Activated gamma-delta T cell (primary cell): ENCODE measurements at regions not wholly inside any gene's neighbourhood (a gene's known extent, or its start where the extent isn't known, plus 50 kb on each side); places are given as distances from the start of the nearest gene placed in this dataset.
"Not testable (repeated sequence)": the region's sequence is repeated elsewhere in the genome, so short reads cannot be mapped to it uniquely, and the experiment has no call there.

ENCODE experiments used
- DNase-seq: peaks from one replicate; lab custom pipeline; 2025; lab: John Stamatoyannopoulos, UW

DNA sequence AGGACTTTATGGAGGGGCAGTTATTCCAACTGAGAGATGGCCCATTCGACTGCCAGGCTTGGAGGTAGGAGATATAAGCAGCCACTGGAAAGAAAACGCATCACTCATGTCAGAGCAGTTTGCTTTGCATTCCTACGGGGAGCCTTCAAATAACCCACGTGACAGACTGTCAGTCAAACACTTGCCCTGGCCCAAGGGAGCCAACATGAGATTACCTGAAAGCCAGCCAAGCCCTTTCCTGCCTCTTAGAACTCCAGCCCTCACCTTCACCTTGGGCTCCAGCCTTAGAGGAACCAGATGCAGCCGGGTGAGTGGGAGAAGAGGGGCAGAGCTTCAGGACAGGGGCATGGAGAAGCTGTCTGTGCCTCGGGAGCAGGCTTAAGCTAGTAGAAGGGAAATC lies 95.3 kb upstream of the CXCL13 start:
- DNase-seq: no peak

GRCh38 chr4:77525538-77525937 lies 80.1 kb upstream of the CXCL13 start:
- no peak for DNase-seq

DNA sequence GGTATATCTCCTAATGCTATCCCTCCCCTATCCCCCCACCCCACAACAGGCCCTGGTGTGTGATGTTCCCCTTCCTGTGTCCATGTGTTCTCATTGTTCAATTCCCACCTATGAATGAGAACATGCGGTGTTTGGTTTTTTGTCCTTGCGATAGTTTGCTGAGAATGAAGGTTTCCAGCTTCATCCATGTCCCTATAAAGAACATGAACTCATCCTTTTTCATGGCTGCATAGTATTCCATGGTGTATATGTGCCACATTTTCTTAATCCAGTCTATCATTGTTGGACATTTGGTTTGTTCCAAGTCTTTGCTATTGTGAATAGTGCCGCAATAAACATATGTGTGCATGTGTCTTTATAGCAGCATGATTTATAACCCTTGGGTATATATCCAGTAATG lies 77.7 kb upstream of the CXCL13 start:
- not testable (repeated sequence) for DNase-seq

GRCh38 chr4:77538144-77538543 lies 67.5 kb upstream of the CXCL13 start:
- DNase-seq: no peak

DNA sequence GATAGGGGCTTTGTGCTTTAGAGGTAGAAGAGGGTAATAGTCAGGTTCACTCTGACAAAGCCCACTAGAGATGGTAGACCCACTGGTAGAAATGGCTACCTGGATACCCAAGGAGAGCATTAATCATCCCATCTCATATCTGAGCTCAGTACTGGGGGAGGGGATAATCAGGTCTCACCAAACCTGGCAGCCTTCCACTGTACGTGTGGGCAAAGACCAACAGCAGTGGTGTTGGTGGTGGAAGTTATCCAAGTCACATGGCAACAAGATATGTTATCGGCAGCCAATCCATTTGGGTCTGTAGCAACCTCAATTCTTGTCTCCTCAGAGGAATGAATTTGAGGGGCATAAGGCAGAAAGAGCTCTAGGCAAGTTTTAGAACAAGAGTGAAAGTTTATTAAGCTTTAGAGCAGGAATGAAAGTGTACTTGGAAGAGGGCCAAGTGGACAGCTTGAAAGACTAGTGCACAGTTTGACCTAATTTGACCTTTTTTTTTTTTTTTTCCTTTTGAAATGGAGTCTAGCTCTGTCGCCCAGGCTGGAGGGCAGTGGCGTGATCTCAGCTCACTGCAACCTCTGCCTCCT lies 67.0 kb upstream of the CXCL13 start:
- no peak for DNase-seq
